IMR-90 (cell line): ENCODE measurements at regions not wholly inside any gene's neighbourhood (a gene's known extent, or its start where the extent isn't known, plus 50 kb on each side); places are given as distances from the start of the nearest gene placed in this dataset.

Experiments used
- MAZ ChIP-seq: IDR thresholded peaks from 2 replicates; pipeline ENCODE4 v1.6.1; 2012; ENCODE audit warnings: low read depth, mild to moderate bottlenecking, low read length, improper control_type of control experiment, moderate library complexity, borderline replicate concordance
- POLR2A ChIP-seq: IDR thresholded peaks from 2 replicates; pipeline ENCODE4 v1.6.1; 2012; ENCODE audit warnings: mild to moderate bottlenecking, low read depth, low read length

- TF ChIP-seq POLR2A: no peak
- no peak for TF ChIP-seq MAZ
Measured at GRCh38 chr3:107201146-107201545, 176.1 kb upstream of the CCDC54 start.
